Osteoblast (primary cell): ENCODE measurements at regions not wholly inside any gene's neighbourhood (a gene's known extent, or its start where the extent isn't known, plus 50 kb on each side); places are given as distances from the start of the nearest gene placed in this dataset.

ENCODE experiments used
- DNase-seq: peaks from one replicate; pipeline ENCODE4 v3.0.0; 2011; ENCODE audit warnings: low spot score, mixed read lengths; ENCODE audit not compliant: insufficient read length; ENCODE audit errors: missing footprints
- H2AFZ ChIP-seq: 2 replicates; pipeline ENCODE4 v1.6.0; 2011; ENCODE audit warnings: mild to moderate bottlenecking, low read length
- H3K27ac ChIP-seq: 2 replicates; pipeline ENCODE4 v1.5.1; 2011; ENCODE audit warnings: mild to moderate bottlenecking, low read depth, low read length, moderate library complexity
- H3K27me3 ChIP-seq: 2 replicates; pipeline ENCODE4 v1.6.0; 2012; ENCODE audit warnings: mild to moderate bottlenecking, control low read depth, inconsistent platforms, low read length, moderate library complexity; ENCODE audit not compliant: insufficient read depth
- H3K36me3 ChIP-seq: 2 replicates; pipeline ENCODE4 v1.5.1; 2011; ENCODE audit warnings: mild to moderate bottlenecking, low read length, control low read depth, moderate library complexity; ENCODE audit not compliant: insufficient read depth
- H3K4me1 ChIP-seq: 2 replicates; pipeline ENCODE4 v1.5.1; 2011; ENCODE audit warnings: mild to moderate bottlenecking, low read length, control low read depth, moderate library complexity; ENCODE audit not compliant: insufficient read depth
- H3K4me2 ChIP-seq: 2 replicates; pipeline ENCODE4 v1.6.0; 2011; ENCODE audit warnings: mild to moderate bottlenecking, low read length; ENCODE audit not compliant: insufficient read depth
- H3K4me3 ChIP-seq: fragments of 200-600 bp; sonication (generic); 3 replicates; pipeline ENCODE4 v1.5.1; 2012; ENCODE audit warnings: mild to moderate bottlenecking, low read length, inconsistent platforms; ENCODE audit not compliant: insufficient read depth
- H3K79me2 ChIP-seq: 2 replicates; pipeline ENCODE4 v1.6.0; 2012; ENCODE audit warnings: mild to moderate bottlenecking, low read length, control low read depth, inconsistent platforms; ENCODE audit not compliant: insufficient read depth
- H3K9me3 ChIP-seq: 2 replicates; pipeline ENCODE4 v1.5.1; 2011; ENCODE audit warnings: low read depth, low read length, control low read depth
- H4K20me1 ChIP-seq: 2 replicates; pipeline ENCODE4 v1.6.0; 2012; ENCODE audit warnings: mild to moderate bottlenecking, low read length, control low read depth; ENCODE audit not compliant: insufficient read depth
- TF ChIP-seq, protein P1 (sequence below): IDR thresholded peaks from 2 replicates; pipeline ENCODE4 v1.5.1; 2011; ENCODE audit warnings: mild to moderate bottlenecking, low read depth, low read length, moderate library complexity; ENCODE audit errors: extremely low read depth

DNA sequence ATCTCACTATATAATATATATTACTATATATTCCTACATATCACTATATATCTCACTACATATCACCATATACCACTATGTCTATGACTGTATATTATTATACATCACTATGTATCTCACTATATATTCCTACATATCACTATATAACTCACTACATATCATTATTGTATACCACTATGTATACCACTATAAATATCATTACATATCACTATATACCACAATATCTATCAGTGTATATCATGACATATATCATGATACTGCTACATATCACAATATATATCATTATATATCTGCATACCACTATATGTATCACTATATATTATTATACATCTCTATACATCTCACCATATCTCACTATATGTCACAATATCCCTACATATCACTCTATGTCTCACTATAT lies 121.5 kb downstream of the ASCL4 start:
- DNase-seq: no peak
- no peaks in the 10 kb centered on the region for H3K79me2 ChIP-seq
- no peaks in the 10 kb centered on the region for H4K20me1 ChIP-seq

DNA sequence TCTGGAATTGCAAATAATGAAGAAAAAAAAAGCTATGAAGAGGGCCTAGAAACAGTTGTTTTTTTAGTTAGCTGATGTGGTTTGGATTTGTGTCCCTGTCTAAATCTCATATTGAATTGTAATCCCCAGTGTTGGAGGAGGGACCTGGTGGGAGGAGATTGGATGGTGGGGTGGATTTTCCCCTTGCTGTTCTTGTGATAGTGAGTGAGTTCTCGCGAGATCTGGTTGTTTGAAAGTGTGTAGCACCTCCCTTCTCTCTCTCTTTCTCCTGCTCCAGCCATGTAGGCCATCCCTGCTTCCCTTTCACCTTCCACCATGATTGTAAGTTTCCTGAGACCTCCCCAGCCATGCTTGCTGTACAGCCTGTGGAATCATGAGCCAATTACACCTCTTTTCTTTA lies 126.1 kb downstream of the ASCL4 start:
- Histone ChIP-seq H3K4me1 (peaks cover 6% of the 10 kb centered on the region), H3K27me3 (peaks cover 33% of the 10 kb centered on the region), H3K27ac (no peak overlapping the region), H4K20me1 (no peaks in the 10 kb centered on the region), H3K4me2 (no peak overlapping the region), H2AFZ (no peak overlapping the region), H3K4me3 (no peak overlapping the region), H3K36me3 (no peaks in the 10 kb centered on the region), H3K79me2 (no peaks in the 10 kb centered on the region), H3K9me3 (no peaks in the 10 kb centered on the region)
- DNase-seq: no peak
- TF ChIP-seq, protein P1, sequence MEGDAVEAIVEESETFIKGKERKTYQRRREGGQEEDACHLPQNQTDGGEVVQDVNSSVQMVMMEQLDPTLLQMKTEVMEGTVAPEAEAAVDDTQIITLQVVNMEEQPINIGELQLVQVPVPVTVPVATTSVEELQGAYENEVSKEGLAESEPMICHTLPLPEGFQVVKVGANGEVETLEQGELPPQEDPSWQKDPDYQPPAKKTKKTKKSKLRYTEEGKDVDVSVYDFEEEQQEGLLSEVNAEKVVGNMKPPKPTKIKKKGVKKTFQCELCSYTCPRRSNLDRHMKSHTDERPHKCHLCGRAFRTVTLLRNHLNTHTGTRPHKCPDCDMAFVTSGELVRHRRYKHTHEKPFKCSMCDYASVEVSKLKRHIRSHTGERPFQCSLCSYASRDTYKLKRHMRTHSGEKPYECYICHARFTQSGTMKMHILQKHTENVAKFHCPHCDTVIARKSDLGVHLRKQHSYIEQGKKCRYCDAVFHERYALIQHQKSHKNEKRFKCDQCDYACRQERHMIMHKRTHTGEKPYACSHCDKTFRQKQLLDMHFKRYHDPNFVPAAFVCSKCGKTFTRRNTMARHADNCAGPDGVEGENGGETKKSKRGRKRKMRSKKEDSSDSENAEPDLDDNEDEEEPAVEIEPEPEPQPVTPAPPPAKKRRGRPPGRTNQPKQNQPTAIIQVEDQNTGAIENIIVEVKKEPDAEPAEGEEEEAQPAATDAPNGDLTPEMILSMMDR: no peak

More for the DNA sequence above, 121.5 kb downstream of the ASCL4 start:
- Histone ChIP-seq H3K9me3 (no peaks in the 10 kb centered on the region), H3K36me3 (no peaks in the 10 kb centered on the region), H3K4me2 (no peak overlapping the region), H3K27me3 (peaks cover 5% of the 10 kb centered on the region), H2AFZ (no peak overlapping the region), H3K4me3 (no peak overlapping the region), H3K27ac (no peak overlapping the region), H3K4me1 (peaks cover 9% of the 10 kb centered on the region)
- TF ChIP-seq, protein P1: no peak

DNA sequence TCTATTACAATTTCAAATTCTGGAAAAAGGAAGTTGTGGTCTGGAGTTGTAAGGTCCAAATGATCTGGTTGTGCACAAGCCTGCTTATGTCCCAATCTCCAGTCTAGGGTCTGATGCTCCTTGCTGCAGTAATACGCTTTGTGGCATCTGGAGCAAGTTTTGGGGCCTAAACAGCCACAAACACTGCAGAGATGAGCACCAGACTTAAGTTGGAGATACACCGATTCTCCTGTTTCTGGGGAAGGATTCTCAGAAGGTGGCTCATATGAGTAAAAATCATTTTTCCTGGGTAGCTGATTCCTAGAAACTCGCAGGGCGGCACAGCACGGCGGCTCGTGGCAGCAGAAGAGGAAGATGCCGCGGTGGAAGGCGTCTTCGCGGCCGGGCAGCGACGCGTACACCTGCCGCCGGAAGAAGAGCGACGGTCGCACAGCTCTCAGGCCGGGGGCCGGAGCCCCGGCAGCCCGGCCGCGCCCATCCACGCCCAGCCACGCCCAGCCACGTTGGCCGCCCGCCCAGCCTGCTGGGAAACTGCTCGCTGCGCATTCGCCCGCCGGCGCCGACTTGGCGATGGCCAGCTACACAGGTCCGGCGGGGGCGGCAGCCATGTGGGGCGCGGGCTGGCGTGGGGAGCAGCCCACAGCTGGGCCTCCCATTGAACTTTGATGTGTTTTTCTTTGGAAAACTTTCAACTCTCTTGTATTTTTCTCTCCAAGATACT lies 129.0 kb downstream of the ASCL4 start:
- TF ChIP-seq, protein P1: no peak
- Histone ChIP-seq H3K4me3 (peak overlapping the region; percentile 37), H3K27ac (no peak overlapping the region), H2AFZ (no peak overlapping the region), H3K4me1 (peaks cover 6% of the 10 kb centered on the region), H3K9me3 (no peaks in the 10 kb centered on the region), H3K36me3 (no peaks in the 10 kb centered on the region), H3K27me3 (peaks cover 49% of the 10 kb centered on the region), H4K20me1 (no peaks in the 10 kb centered on the region), H3K4me2 (no peak overlapping the region), H3K79me2 (no peaks in the 10 kb centered on the region)
- DNase-seq: no peak

DNA sequence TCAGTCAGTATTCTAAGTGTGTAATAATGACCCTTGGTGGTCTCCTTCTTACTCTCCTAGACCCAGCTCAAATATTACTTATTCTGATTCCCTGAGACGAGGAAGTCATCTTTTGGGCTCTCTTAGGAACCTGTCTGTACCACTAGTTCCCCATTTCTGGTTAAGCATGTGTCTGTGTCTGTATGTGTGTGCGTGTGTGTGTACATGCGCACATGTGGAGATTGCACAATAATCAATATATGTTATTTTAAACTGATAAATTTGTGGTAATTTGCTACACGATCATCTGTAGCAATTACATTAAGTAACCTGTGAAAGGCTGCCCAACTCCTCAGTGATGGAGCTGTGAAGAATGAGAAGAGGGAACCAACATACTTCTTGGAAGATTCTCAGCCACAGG lies 132.2 kb downstream of the ASCL4 start:
- no peak overlapping the region for H3K4me3 ChIP-seq
- TF ChIP-seq, protein P1: no peak
- H2AFZ ChIP-seq: no peak overlapping the region
- no peak overlapping the region for H3K27ac ChIP-seq
- no peak for DNase-seq
- H3K4me2 ChIP-seq: no peak overlapping the region
- peaks cover 43% of the 10 kb centered on the region for H3K27me3 ChIP-seq
- no peaks in the 10 kb centered on the region for H3K36me3 ChIP-seq
- H4K20me1 ChIP-seq: no peaks in the 10 kb centered on the region
- H3K9me3 ChIP-seq: no peaks in the 10 kb centered on the region
- H3K4me1 ChIP-seq: no peaks in the 10 kb centered on the region
- H3K79me2 ChIP-seq: no peaks in the 10 kb centered on the region
